Gastroesophageal sphincter (tissue), 4 donors: ENCODE measurements at regions not wholly inside any gene's neighbourhood (a gene's known extent, or its start where the extent isn't known, plus 50 kb on each side); places are given as distances from the start of the nearest gene placed in this dataset.

ENCODE experiments used
- ATAC-seq: fragments of 150-250 bp; one replicate; pipeline ENCODE4 v1.9.1; 2016; ENCODE audit warnings: mild to moderate bottlenecking, moderate library complexity
- H3K27ac ChIP-seq, 4 donors: fragments of 200-600 bp; sonication (generic) in 3 of 4; 1 replicate in 3 of 4; 2 replicates in 1 of 4; pipeline ENCODE4 v1.5.1; 2016 to 2019
- H3K27me3 ChIP-seq: fragments of 200-600 bp; sonication (generic); one replicate; pipeline ENCODE4 v1.5.1; 2019
- H3K36me3 ChIP-seq, 2 donors: fragments of 200-600 bp; sonication (generic); one replicate each; pipeline ENCODE4 v1.5.1; 2019; ENCODE audit warnings: control low read depth in 1 of 2
- H3K4me1 ChIP-seq, 3 donors: fragments of 200-600 bp; sonication (generic); 1 replicate in 2 of 3; 2 replicates in 1 of 3; pipeline ENCODE4 v1.5.1; 2016 to 2019; ENCODE audit warnings: control low read depth in 2 of 3
- H3K4me3 ChIP-seq, 2 donors: fragments of 200-600 bp; sonication (generic); one replicate each; pipeline ENCODE4 v1.5.1; 2019; ENCODE audit warnings: mild to moderate bottlenecking in 1 of 2, moderate library complexity in 1 of 2
- H3K9me3 ChIP-seq, 3 donors: fragments of 200-600 bp; sonication (generic); one replicate each; pipeline ENCODE4 v1.5.1; 2017 to 2019; ENCODE audit warnings: control low read depth in 2 of 3
- CTCF ChIP-seq, 4 experiments: fragments of 200-600 bp in 2 of 4; fragments of 450-650 bp in 2 of 4; sonication (generic) in 1 of 4; IDR thresholded peaks; one replicate each; pipeline ENCODE4 v1.5.1; 2017 to 2019; ENCODE audit warnings: antibody characterized with exemption in 4 of 4, mild to moderate bottlenecking in 2 of 4, moderate library complexity in 2 of 4
- EP300 ChIP-seq: sonication (generic); formaldehyde crosslinking; IDR thresholded peaks from one replicate; pipeline ENCODE4 v1.6.1; 2017; ENCODE audit warnings: antibody characterized with exemption, mild to moderate bottlenecking
- POLR2A ChIP-seq, 2 donors: fragments of 450-650 bp; IDR thresholded peaks; one replicate each; pipeline ENCODE4 v1.6.1; 2017; ENCODE audit warnings: antibody characterized with exemption in 2 of 2, mild to moderate bottlenecking in 2 of 2, moderate library complexity in 1 of 2
- POLR2AphosphoS5 ChIP-seq: sonication (generic); formaldehyde crosslinking; IDR thresholded peaks from one replicate; pipeline ENCODE4 v1.6.1; 2017; ENCODE audit warnings: antibody characterized with exemption
- WGBS, 2 donors: methylation state at CpG; one replicate each; pipeline ENCODE4 v1.1.5; 2018; ENCODE audit warnings: low coverage in 1 of 2; 5-methylcytosine and 5-hydroxymethylcytosine counted together

- 91 to 92% methylated on average over 1 of the region's 1 CpG for WGBS, 2 donors
Measured at GRCh38 chr11:37100008-37100407, 502.0 kb upstream of the RAG2 start.

GRCh38 chr11:37092487-37092886 is 494.5 kb upstream of the RAG2 start:
- Histone ChIP-seq H3K27me3 (no peaks in the 10 kb centered on the region), H3K9me3 (no peaks in the 10 kb centered on the region), H3K4me1 (peaks cover 0 to 26% (median 4%) of the 10 kb centered on the region in 3 donors), H3K36me3 (no peaks in the 10 kb centered on the region), H3K27ac (no peak overlapping the region), H3K4me3 (no peak overlapping the region)
- ATAC-seq: no peak
- TF ChIP-seq POLR2AphosphoS5: no peak
- no peak for TF ChIP-seq EP300
- TF ChIP-seq CTCF (IDR thresholded peaks at IDR 0.05): no peak
- no peak for TF ChIP-seq POLR2A (IDR thresholded peaks at IDR 0.05)
- 68 to 78% methylated on average over 2 of the region's 2 CpGs for WGBS, 2 donors

More at GRCh38 chr11:37100008-37100407, 502.0 kb upstream of the RAG2 start:
- Histone ChIP-seq H3K27me3 (no peaks in the 10 kb centered on the region), H3K27ac (no peak overlapping the region), H3K36me3 (no peaks in the 10 kb centered on the region), H3K4me3 (no peak overlapping the region), H3K9me3 (no peaks in the 10 kb centered on the region), H3K4me1 (no peaks in the 10 kb centered on the region)
- TF ChIP-seq EP300 (no peak), POLR2A (IDR thresholded peaks at IDR 0.05) (no peak), POLR2AphosphoS5 (no peak), CTCF (IDR thresholded peaks at IDR 0.05) (no peak)
- ATAC-seq: no peak

- TF ChIP-seq POLR2AphosphoS5 (no peak), POLR2A (IDR thresholded peaks at IDR 0.05) (no peak), EP300 (no peak), CTCF (IDR thresholded peaks at IDR 0.05) (no peak)
- no peak overlapping the region for H3K4me3 ChIP-seq
- peaks cover 0 to 26% (median 4%) of the 10 kb centered on the region in 3 donors for H3K4me1 ChIP-seq
- H3K27ac ChIP-seq: no peak overlapping the region
- no peaks in the 10 kb centered on the region for H3K9me3 ChIP-seq
- no peaks in the 10 kb centered on the region for H3K36me3 ChIP-seq
- no peaks in the 10 kb centered on the region for H3K27me3 ChIP-seq
- no peak for ATAC-seq
Measured at GRCh38 chr11:37089439-37089838, 491.4 kb upstream of the RAG2 start.

GRCh38 chr11:37088573-37088910 is 490.5 kb upstream of the RAG2 start:
- Histone ChIP-seq H3K4me3 (no peak overlapping the region), H3K27me3 (no peaks in the 10 kb centered on the region), H3K36me3 (no peaks in the 10 kb centered on the region), H3K4me1 (peaks cover 0 to 26% (median 4%) of the 10 kb centered on the region in 3 donors), H3K9me3 (no peaks in the 10 kb centered on the region), H3K27ac (no peak overlapping the region)
- TF ChIP-seq POLR2AphosphoS5 (no peak), CTCF (IDR thresholded peaks at IDR 0.05) (no peak), EP300 (no peak), POLR2A (IDR thresholded peaks at IDR 0.05) (no peak)
- ATAC-seq: no peak

GRCh38 chr11:37087650-37088572 is 489.9 kb upstream of the RAG2 start:
- no peaks in the 10 kb centered on the region for H3K27me3 ChIP-seq

More at GRCh38 chr11:37087650-37088572, 489.9 kb upstream of the RAG2 start:
- TF ChIP-seq CTCF (IDR thresholded peaks at IDR 0.05) (no peak), POLR2A (IDR thresholded peaks at IDR 0.05) (no peak), EP300 (no peak), POLR2AphosphoS5 (no peak)
- no peak for ATAC-seq
- no peak overlapping the region for H3K27ac ChIP-seq
- peaks cover 0 to 26% (median 4%) of the 10 kb centered on the region in 3 donors for H3K4me1 ChIP-seq
- H3K4me3 ChIP-seq: no peak overlapping the region
- no peaks in the 10 kb centered on the region for H3K36me3 ChIP-seq
- 70 to 81% methylated on average over 6 of the region's 6 CpGs for WGBS, 2 donors
- H3K9me3 ChIP-seq: no peaks in the 10 kb centered on the region
